Fibroblast of lung (primary cell): ENCODE measurements at regions not wholly inside any gene's neighbourhood (a gene's known extent, or its start where the extent isn't known, plus 50 kb on each side); places are given as distances from the start of the nearest gene placed in this dataset.

Source experiments
- CTCF ChIP-seq, 2 donors: IDR thresholded peaks in 1 of 2; conservative IDR thresholded peaks in 1 of 2; 1 replicate in 1 of 2; 2 replicates in 1 of 2; pipeline ENCODE4 v1.5.1; 2011 to 2012; ENCODE audit warnings: low read length in 2 of 2, control low read depth in 1 of 2, inconsistent platforms in 1 of 2, low read depth in 1 of 2, mild to moderate bottlenecking in 1 of 2
- EZH2 ChIP-seq: IDR thresholded peaks from 2 replicates; pipeline ENCODE4 v1.5.1; 2012; ENCODE audit warnings: low read length, control low read depth, mild to moderate bottlenecking; ENCODE audit errors: missing control alignments

- no peak for TF ChIP-seq CTCF (conservative IDR thresholded peaks at IDR 0.05 in 1 of 2, IDR thresholded peaks at IDR 0.05 in 1 of 2; ENCODE audit: low read depth in 1 of 2, low read length in 2 of 2)
- TF ChIP-seq EZH2, result no peak
These were observed 623.3 kb upstream of the TMPRSS15 start for GRCh38 chr21:19026911-19027310.
